Epithelial cell of proximal tubule (primary cell): ENCODE measurements at regions not wholly inside any gene's neighbourhood (a gene's known extent, or its start where the extent isn't known, plus 50 kb on each side); places are given as distances from the start of the nearest gene placed in this dataset.

ENCODE experiments used
- DNase-seq: peaks from one replicate; pipeline ENCODE4 v3.0.0-alpha.2; 2011; ENCODE audit warnings: low read depth
- H3K4me3 ChIP-seq: 2 replicates; pipeline ENCODE4 v1.5.1; 2011; ENCODE audit warnings: low read depth, mild to moderate bottlenecking, low read length
- CTCF ChIP-seq: conservative IDR thresholded peaks from 2 replicates; pipeline ENCODE4 v1.5.1; 2012; ENCODE audit warnings: low read depth, mild to moderate bottlenecking, low read length

GRCh38 chr4:62548765-62549164 is 1348.6 kb downstream of the ADGRL3 start:
- no peak overlapping the region for H3K4me3 ChIP-seq
- no peak for DNase-seq
- no peak for TF ChIP-seq CTCF

DNA sequence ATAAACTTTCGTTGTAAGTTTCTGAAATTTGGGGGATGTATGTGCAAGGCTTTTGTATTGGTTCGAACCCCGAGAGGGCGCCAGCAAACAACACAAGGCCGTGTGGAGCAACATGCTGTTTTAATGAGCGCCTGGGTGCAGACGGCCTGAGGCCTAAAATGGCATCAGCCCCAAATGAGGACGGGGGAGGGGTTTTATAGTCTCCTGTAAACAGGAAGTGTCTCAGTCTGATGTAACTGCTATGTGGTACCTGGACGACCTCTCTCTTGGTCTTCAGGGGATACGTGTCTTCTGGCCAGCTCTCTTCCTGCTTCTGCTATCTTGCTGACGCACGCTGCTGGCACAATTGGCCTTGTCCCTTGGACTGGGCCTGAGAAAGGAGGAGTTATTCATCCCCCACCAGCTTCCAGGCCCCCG is 1348.0 kb downstream of the ADGRL3 start:
- no peak for DNase-seq
- no peak overlapping the region for H3K4me3 ChIP-seq
- TF ChIP-seq CTCF, result no peak

- DNase-seq, result no peak
- no peak overlapping the region for H3K4me3 ChIP-seq
- TF ChIP-seq CTCF, result no peak
Observed at GRCh38 chr4:62544428-62544827, 1344.3 kb downstream of the ADGRL3 start.

DNA sequence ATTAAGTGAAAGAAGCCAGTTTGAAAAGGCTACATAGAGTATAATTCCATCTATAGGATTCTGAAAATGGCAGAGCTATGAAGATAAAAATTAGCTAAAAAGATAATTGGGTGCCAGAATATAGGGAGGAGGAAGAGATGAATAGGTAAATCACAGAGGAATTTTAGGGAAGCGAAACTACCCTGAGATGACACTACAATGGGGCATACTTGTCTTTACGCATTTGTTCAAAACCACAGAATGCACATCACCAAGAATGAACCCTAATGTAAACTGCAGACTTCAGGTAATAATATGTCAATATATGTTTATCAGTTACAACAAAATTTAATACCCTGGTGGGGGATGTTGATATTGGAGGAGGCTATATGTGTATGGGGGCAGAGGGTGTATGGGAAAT is 1342.9 kb downstream of the ADGRL3 start:
- no peak overlapping the region for H3K4me3 ChIP-seq
- no peak for DNase-seq
- no peak for TF ChIP-seq CTCF

DNA sequence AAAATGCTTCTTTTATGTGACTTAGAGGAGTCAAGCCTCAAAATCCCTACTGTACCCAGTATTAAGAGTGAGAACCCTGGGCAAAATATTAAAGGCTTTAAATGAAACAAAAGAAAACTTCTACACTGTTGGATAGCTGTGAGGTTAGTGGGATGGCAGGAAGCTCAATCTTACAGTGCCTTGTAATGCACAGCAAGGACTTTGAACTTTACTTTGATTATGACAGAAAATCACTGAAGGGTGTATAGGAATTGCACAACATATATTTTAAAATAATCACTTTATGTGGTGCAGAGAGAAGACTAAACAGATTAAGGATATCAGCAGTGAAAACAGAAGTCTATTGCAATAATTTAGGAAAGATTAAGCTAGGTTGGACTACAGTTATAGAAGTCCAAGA is 1333.4 kb downstream of the ADGRL3 start:
- DNase-seq, result no peak
- H3K4me3 ChIP-seq, result no peak overlapping the region
- no peak for TF ChIP-seq CTCF

DNA sequence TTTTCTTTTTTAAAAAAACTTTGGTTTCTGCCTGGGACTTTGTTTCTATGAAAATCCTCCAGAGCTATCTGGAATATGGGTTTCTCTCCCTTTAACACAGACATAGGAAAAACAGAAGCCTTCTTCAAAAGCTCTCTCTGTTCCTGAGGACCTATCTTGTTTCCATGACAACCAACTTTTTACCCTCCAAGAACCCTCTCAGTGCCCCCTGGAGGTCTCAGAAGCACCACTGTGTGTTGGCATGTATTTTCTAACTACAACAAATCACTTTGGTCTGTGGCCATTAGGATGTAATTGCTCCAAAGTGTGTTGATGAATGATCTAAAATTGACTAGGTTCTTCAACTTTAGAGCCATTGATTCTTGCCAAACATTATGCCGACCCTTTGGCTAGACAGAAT is 1331.6 kb downstream of the ADGRL3 start:
- DNase-seq, result no peak
- H3K4me3 ChIP-seq, result no peak overlapping the region
- no peak for TF ChIP-seq CTCF

DNA sequence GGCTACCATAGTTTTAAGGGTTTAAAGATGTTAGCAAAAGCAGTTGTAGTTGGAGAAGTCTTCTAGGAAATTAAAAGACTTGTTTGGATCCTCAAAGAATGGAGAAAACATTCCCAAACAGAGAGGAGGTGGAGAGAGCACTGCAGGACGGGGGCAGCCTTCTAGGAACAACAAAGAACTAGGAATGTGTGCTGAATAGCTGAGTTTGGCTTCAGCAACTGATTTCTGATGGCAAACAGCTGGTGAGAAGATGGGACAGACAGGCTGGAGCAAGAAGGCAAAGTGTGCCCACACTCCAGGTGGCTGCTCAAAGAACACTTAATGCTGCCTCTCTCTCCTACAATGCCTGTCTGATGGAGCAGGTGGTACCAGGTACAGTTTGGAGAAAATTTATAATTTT is 1331.1 kb downstream of the ADGRL3 start:
- DNase-seq, result no peak
- H3K4me3 ChIP-seq, result no peak overlapping the region
- TF ChIP-seq CTCF, result no peak
